ENCODE measurements at regions not wholly inside any gene's neighbourhood (a gene's known extent, or its start where the extent isn't known, plus 50 kb on each side); places are given as distances from the start of the nearest gene placed in this dataset.
"Not testable (repeated sequence)": the region's sequence is repeated elsewhere in the genome, so short reads cannot be mapped to it uniquely, and the experiment has no call there.

DNA sequence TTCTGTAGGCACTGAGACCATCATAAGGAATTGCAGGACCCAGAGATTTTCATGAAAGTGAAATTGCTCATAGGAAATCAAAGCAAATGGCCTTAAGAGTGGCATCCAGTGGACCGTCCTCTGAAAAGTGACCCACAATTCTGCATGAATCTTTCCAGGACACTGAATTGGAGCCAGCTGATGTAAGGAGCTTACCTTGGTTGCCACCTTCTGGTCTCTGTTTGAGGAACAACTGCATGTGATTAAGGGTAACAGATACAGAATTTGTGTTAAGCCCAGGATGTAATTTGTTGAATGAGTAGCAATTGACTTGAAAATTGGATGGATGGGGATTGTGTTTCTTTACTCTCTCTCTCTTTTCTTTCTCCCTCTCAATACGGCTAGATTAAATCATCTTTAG lies 49.9 kb upstream of the GAS1 start:
- Mint-ChIP-seq H3K27me3 (no peaks in the 10 kb centered on the region), H3K9me3 (no peaks in the 10 kb centered on the region)

DNA sequence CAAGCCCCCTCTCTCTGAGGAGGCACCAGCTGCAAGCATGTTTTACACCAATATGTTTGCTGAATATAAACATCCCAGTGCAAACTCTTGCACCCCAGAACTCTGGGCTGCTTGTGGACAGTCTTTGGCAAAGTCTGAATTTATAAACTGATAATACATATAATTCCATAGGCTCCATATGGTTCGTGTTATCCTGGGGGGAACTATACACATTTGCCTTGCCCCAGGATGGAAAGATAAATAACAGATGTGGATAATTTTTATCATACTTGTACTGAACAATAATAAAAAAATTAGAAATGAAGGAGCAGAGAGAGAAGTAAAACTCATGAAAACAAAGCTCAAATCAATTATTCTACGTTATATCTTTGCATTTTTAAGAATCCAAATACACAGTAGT lies 50.6 kb upstream of the GAS1 start:
- H3K9me3 Mint-ChIP-seq = peaks cover 4% of the 10 kb centered on the region
- H3K36me3 Mint-ChIP-seq = no peaks in the 10 kb centered on the region
- no peak for ATAC-seq
- no peak overlapping the region for H3K27ac Mint-ChIP-seq
- H3K27me3 Mint-ChIP-seq = no peaks in the 10 kb centered on the region
- no peak overlapping the region for H3K4me3 Mint-ChIP-seq
- no peaks in the 10 kb centered on the region for H3K4me1 Mint-ChIP-seq

More for the DNA sequence above, 49.9 kb upstream of the GAS1 start:
- H3K27ac Mint-ChIP-seq = no peak overlapping the region
- no peaks in the 10 kb centered on the region for H3K4me1 Mint-ChIP-seq
- ATAC-seq = no peak
- H3K4me3 Mint-ChIP-seq = no peak overlapping the region
- no peaks in the 10 kb centered on the region for H3K36me3 Mint-ChIP-seq

DNA sequence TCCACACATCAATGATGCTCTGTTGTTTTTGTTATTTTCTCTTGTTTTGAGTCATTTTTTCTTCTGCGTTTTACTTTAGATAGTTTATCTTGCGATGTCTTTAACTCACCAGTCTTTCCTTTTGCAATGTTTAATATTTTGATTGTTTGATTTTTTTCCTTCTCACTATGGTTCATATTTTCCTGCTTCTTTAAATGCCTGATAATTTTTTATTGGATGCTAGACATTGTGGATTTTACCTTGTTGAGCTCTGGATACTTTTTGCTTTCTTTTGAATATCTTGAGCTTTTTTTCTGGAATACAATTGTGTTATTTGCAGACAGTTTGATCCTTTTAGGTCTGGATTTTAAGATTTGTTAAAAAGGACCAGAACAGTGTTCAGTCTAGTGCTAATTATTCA lies 55.2 kb upstream of the GAS1 start:
- Mint-ChIP-seq H3K27me3 (peaks cover 9% of the 10 kb centered on the region), H3K27ac (no peak overlapping the region), H3K4me1 (no peaks in the 10 kb centered on the region), H3K4me3 (no peak overlapping the region), H3K36me3 (no peaks in the 10 kb centered on the region), H3K9me3 (peaks cover 8% of the 10 kb centered on the region)
- ATAC-seq = no peak

DNA sequence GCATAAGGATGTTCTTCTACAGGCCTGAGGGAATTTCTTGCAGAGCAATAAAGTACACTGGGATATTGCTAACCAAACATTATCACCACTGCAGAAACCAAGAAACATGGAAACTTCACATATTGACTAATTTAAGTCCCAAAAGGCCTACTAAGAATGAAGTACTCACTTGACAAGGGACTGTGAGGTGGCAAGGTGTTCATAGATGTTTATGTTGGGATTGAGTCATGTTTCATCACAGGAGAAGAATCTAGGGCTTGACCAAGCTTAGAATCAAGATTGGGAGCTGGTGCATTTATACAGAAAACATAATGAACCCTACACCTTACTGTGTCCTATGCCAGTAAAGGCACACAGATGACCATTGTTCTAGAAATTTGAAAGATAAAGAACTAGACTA lies 56.7 kb upstream of the GAS1 start:
- H3K4me3 Mint-ChIP-seq = no peak overlapping the region
- peaks cover 9% of the 10 kb centered on the region for H3K27me3 Mint-ChIP-seq
- H3K27ac Mint-ChIP-seq = no peak overlapping the region
- H3K4me1 Mint-ChIP-seq = no peaks in the 10 kb centered on the region
- no peak for ATAC-seq
- peaks cover 8% of the 10 kb centered on the region for H3K9me3 Mint-ChIP-seq
- H3K36me3 Mint-ChIP-seq = no peaks in the 10 kb centered on the region

DNA sequence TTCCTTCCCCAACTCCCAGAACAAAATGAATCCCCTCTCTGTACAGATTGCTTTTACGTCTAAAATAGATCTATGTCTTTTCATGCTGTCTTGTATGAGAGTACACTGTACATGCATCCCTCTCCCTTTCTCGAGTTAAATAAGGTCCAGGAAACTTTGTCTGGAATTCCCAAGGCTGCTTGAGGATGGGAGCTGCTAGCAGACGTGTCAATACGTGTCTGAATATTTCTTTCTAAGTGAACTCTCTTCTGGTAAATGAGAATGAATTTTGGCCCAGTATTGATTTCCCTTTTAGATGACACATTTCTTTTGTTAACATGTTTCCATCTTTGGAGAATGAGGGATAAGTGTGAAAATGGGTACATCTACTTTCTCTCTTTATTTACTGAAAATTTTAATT lies 59.6 kb upstream of the GAS1 start:
- Mint-ChIP-seq H3K4me3 (no peak overlapping the region), H3K4me1 (no peaks in the 10 kb centered on the region), H3K27me3 (peaks cover 9% of the 10 kb centered on the region), H3K36me3 (no peaks in the 10 kb centered on the region), H3K9me3 (peaks cover 8% of the 10 kb centered on the region), H3K27ac (no peak overlapping the region)
- no peak for ATAC-seq

DNA sequence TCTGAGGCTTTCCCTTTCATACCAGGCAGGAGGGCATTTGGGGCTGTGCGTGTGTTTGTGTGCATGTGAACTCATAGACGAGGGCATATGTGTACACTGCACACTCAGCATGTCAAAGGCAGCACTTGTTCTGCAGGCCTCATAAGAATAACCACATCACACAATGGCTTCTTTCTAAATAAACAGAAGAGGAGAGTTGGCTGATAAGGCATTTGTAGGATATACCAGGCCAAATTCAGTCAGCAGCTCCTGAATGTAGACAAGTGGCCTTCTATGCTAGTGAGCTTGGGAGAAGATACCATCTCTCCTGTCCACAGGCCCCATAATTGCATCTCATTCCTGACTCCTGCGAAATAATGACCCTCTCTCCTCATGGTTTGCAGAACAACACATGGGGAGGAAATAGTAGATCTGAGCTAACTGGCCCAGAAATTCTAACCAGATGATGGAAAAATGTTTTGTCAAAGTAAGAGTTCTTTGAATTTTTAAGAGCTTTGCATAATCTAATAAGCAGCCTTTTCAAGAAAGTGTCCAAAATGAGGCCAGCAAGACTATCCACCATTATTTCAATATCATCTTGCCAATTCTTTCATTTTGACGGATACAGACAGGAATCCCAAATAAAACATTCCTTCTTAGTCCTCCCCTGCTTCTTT lies 60.5 kb upstream of the GAS1 start:
- Mint-ChIP-seq H3K4me3 (no peak overlapping the region), H3K27me3 (peaks cover 9% of the 10 kb centered on the region), H3K4me1 (no peaks in the 10 kb centered on the region), H3K36me3 (no peaks in the 10 kb centered on the region), H3K27ac (no peak overlapping the region), H3K9me3 (peaks cover 4% of the 10 kb centered on the region)
- ATAC-seq = no peak

DNA sequence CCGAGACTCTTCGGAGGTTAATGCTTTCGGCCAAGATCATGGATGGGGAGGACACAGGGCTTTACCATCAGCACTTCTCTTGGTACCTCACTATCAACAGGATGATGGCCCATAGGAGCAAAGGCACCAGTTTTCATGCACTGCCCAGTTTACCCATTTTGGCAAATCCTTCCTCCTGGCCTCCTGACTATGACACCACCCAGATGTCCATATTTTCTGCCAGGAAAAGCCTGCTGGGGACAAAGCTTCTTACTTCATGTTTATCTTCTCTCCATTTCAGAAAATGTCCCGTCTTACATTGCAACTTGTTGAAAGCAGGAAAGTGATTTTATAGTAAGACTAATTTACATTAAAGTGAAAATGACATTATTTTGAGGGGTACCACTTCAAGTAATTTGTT lies 61.4 kb upstream of the GAS1 start:
- H3K4me3 Mint-ChIP-seq = no peak overlapping the region
- no peaks in the 10 kb centered on the region for H3K36me3 Mint-ChIP-seq
- no peaks in the 10 kb centered on the region for H3K9me3 Mint-ChIP-seq
- no peaks in the 10 kb centered on the region for H3K4me1 Mint-ChIP-seq
- H3K27me3 Mint-ChIP-seq = peaks cover 3% of the 10 kb centered on the region
- no peak overlapping the region for H3K27ac Mint-ChIP-seq
- no peak for ATAC-seq

DNA sequence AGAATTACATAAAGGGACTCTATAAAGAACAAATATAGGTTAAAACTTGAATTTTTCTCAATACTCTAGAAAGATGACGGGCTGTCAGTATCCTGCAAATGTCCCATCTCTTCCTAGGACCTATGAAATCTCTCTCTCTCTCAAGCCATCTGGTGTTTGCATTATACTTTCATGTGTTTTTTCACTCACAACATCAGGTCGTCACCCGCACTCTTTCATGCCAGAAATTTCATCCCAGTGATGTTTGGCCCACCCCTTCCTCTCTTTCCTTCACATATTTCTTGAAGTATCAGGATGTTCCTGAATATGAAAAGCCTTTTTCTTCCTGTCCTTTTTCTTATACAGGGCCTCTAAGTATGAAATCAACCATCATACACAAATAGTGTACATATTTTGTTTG lies 63.3 kb upstream of the GAS1 start:
- no peaks in the 10 kb centered on the region for H3K36me3 Mint-ChIP-seq
- H3K9me3 Mint-ChIP-seq = peaks cover 2% of the 10 kb centered on the region
- no peak overlapping the region for H3K27ac Mint-ChIP-seq
- no peak for ATAC-seq
- no peaks in the 10 kb centered on the region for H3K4me1 Mint-ChIP-seq
- no peak overlapping the region for H3K4me3 Mint-ChIP-seq
- H3K27me3 Mint-ChIP-seq = no peaks in the 10 kb centered on the region

DNA sequence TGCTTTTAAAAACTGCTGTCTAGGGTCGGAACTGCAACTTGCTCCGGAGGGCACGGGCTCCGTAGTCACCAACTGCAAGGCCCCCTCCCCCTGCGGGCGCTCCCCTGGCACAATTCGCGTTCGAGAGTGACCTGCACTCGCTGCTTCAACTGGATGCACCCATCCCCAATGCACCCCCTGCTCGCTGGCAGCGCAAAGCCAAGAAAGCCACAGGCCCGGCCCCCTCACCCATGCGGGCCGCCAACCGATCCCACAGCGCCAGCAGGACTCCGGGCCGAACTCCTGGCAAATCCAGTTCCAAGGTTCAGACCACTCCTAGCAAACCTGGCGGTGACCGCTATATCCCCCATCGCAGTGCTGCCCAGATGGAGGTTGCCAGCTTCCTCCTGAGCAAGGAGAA lies 64.2 kb upstream of the GAS1 start:
- H3K4me3 Mint-ChIP-seq = no peak overlapping the region
- H3K27ac Mint-ChIP-seq = no peak overlapping the region
- no peaks in the 10 kb centered on the region for H3K27me3 Mint-ChIP-seq
- peaks cover 5% of the 10 kb centered on the region for H3K9me3 Mint-ChIP-seq
- no peaks in the 10 kb centered on the region for H3K4me1 Mint-ChIP-seq
- no peaks in the 10 kb centered on the region for H3K36me3 Mint-ChIP-seq
- no peak for ATAC-seq

DNA sequence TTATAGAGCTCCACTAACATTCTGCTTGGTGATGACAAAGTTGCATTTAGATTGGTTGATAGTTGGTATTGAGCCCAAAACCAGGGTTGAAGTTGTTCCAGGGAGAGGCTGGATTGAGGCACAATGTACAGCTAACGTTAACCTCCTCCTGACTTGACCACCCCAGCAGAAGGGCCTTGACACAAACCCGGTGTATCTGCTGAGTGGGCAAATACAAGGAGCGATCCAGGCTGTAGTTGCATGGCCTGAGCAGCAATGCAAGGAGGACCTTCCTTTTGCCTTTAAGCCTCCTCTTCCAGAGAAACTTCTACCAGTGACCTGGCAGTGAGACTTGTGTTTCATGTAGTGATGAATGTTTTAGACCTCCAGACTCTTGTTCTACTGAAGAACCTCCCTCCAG lies 66.2 kb upstream of the GAS1 start:
- Mint-ChIP-seq H3K36me3 (no peaks in the 10 kb centered on the region), H3K9me3 (peaks cover 5% of the 10 kb centered on the region), H3K27ac (no peak overlapping the region), H3K4me1 (no peaks in the 10 kb centered on the region), H3K4me3 (no peak overlapping the region), H3K27me3 (no peaks in the 10 kb centered on the region)
- ATAC-seq = no peak

DNA sequence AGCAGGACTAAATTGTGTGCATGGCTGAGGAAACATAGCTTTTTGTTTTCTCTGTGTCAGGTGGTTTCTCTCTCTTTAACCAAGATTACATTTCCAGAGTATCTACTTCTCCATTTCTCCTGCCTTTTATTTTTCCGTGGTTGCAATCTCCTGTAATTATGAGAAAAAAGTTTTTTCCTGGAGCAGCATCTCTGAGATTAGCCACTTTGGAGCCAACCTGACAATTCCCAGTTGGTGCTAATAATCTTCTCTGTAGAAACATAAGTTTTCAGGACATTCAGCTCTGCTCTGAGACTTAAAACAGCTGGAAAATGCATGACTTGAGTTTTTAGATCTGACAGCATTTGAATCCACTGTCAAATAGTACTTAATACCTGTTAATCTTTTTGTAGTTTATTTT lies 67.1 kb upstream of the GAS1 start:
- Mint-ChIP-seq H3K9me3 (peaks cover 5% of the 10 kb centered on the region), H3K36me3 (no peaks in the 10 kb centered on the region), H3K27ac (no peak overlapping the region), H3K4me3 (no peak overlapping the region), H3K4me1 (no peaks in the 10 kb centered on the region), H3K27me3 (no peaks in the 10 kb centered on the region)
- no peak for ATAC-seq

DNA sequence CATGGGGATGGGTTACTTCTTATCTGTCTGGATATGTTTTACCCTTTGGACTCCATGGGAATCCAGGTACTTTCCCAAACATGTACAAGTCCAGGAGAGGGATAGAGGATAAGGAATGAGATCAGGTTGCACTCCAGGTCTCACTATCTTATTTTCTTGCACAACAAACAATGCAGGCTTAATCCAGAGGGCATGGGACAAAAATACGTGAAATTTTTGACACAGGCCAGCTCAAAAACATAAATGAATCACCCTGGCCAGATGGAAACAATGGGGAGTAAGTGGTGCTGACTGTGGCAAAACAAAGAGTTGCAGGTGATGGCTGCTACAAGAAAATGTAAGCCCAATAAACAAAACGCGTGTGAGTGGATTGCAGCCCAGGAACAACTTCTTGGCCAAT lies 69.4 kb upstream of the GAS1 start:
- no peak overlapping the region for H3K27ac Mint-ChIP-seq
- H3K27me3 Mint-ChIP-seq = no peaks in the 10 kb centered on the region
- no peaks in the 10 kb centered on the region for H3K4me1 Mint-ChIP-seq
- no peak overlapping the region for H3K4me3 Mint-ChIP-seq
- H3K36me3 Mint-ChIP-seq = no peaks in the 10 kb centered on the region
- H3K9me3 Mint-ChIP-seq = peaks cover 5% of the 10 kb centered on the region
- no peak for ATAC-seq

DNA sequence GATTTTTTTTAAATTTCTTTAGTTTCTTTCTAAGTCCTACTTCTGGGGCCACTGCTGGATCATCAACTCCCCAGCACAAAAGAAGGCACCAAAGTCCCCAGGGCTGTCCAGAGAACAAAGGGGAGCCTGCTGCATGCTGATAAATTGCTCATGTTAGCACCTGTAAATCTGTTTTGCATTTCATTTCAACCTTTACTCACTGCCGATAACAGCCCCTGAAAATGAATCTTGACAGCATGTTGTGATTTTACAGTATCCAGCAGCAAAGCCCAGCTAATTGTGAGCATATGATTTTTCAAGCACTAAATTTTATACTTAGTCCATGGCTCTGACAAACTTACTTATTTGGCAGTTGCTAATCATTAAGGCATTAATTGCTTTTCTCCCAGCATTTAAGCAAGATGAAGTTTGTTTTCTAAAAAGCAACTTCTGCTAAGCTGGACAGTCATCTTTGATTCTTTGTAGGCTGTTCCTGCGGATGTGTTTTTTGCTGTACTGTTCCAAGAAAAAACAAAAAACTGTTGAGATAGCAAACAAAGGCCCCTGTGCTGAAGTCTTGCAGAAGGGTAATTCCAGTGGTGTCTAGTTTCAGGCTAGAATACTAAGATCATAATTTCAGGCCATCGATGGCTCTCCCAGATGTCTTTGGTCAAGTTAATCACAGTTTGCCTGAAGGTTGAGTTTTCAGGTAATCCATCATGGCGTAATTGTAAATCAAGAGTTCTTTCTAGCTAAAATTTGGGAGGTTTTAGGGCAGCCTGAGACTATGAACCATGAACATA lies 73.1 kb upstream of the GAS1 start:
- H3K4me3 Mint-ChIP-seq = no peak overlapping the region
- no peaks in the 10 kb centered on the region for H3K4me1 Mint-ChIP-seq
- H3K27me3 Mint-ChIP-seq = no peaks in the 10 kb centered on the region
- no peak for ATAC-seq
- H3K27ac Mint-ChIP-seq = no peak overlapping the region
- peaks cover 3% of the 10 kb centered on the region for H3K9me3 Mint-ChIP-seq
- no peaks in the 10 kb centered on the region for H3K36me3 Mint-ChIP-seq

DNA sequence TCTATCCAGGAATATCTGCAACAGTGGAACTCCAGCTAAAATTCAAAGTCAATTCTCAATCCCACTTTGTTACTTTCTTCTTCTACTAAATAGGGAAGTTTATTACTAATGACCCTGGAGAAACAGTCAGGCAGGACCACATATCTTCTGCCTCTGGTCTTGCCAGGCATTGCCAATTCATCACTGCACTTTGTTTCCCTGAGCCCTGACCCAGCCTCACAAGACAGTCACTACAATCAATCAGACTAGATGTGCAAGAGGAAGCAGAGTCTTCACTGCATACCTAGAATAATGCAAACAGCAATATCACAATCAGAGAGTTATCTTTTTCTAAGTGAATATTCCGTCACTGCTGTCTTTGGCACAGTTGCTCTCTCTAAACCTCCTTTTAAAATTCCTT lies 74.9 kb upstream of the GAS1 start:
- Mint-ChIP-seq H3K27me3 (no peaks in the 10 kb centered on the region), H3K4me1 (no peaks in the 10 kb centered on the region), H3K4me3 (no peak overlapping the region), H3K27ac (no peak overlapping the region), H3K36me3 (no peaks in the 10 kb centered on the region), H3K9me3 (no peaks in the 10 kb centered on the region)
- no peak for ATAC-seq

DNA sequence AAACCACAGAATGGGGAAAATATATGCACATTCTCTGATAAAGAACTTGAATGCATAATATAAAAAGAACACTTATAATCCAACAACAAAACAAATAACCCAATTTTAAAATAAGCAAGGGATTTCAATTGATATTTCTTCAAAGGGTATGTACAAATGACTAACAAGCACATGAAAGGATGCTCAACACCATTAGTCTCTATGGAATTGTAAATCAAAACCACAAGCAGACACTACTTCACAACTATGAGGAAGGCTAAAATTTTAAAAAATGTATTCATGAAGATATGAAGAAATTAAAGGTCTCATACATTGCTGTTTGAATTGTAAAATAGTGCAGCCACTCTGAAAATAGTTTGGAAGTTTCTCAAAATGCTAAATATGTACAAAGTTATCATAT lies 78.9 kb upstream of the GAS1 start:
- no peak for ATAC-seq
- Mint-ChIP-seq H3K9me3 (peaks cover 3% of the 10 kb centered on the region), H3K4me1 (no peaks in the 10 kb centered on the region), H3K27ac (no peak overlapping the region), H3K4me3 (no peak overlapping the region), H3K36me3 (no peaks in the 10 kb centered on the region), H3K27me3 (no peaks in the 10 kb centered on the region)

DNA sequence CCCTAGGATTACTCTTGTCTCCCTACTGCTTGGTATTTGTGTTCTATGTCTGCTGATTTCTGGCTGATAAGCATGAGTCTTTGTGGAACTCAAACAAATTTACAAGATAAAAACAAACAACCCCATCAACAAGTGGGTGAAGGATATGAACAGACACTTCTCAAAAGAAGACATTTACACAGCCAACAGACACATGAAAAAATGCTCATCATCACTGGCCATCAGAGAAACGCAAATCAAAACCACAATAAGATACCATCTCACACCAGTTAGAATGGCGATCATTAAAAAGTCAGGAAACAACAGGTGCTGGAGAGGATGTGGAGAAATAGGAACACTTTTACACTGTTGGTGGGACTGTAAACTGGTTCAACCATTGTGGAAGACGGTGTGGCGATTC lies 81.5 kb upstream of the GAS1 start:
- not testable (repeated sequence) for H3K27me3 Mint-ChIP-seq, H3K9me3 Mint-ChIP-seq, H3K36me3 Mint-ChIP-seq, H3K4me3 Mint-ChIP-seq, H3K27ac Mint-ChIP-seq, ATAC-seq, H3K4me1 Mint-ChIP-seq
